Breast epithelium (tissue), 4 donors: ENCODE measurements at regions not wholly inside any gene's neighbourhood (a gene's known extent, or its start where the extent isn't known, plus 50 kb on each side); places are given as distances from the start of the nearest gene placed in this dataset.
"Not testable (repeated sequence)": the region's sequence is repeated elsewhere in the genome, so short reads cannot be mapped to it uniquely, and the experiment has no call there.

Experiments used
- DNase-seq, 2 donors: peaks; one replicate each; pipeline ENCODE4 v3.0.0-alpha.2; 2019; ENCODE audit warnings: low spot score in 2 of 2
- H3K27ac ChIP-seq, 2 donors: fragments of 200-600 bp; sonication (generic) in 1 of 2; one replicate each; pipeline ENCODE4 v1.5.1; 2016 to 2019; ENCODE audit warnings: mild to moderate bottlenecking in 1 of 2
- H3K27me3 ChIP-seq, 2 donors: fragments of 200-600 bp; sonication (generic) in 1 of 2; one replicate each; pipeline versions ENCODE4 v1.5.1 to v1.6.0; 2017 to 2019; ENCODE audit warnings: control low read depth in 1 of 2, mild to moderate bottlenecking in 1 of 2
- H3K36me3 ChIP-seq: fragments of 200-600 bp; one replicate; pipeline ENCODE4 v1.5.1; 2019
- H3K4me1 ChIP-seq, 2 donors: fragments of 200-600 bp; sonication (generic); one replicate each; pipeline ENCODE4 v1.5.1; 2016 to 2019; ENCODE audit warnings: control low read depth in 1 of 2
- H3K4me3 ChIP-seq, 3 donors: fragments of 200-600 bp; sonication (generic); 1 replicate in 2 of 3; 2 replicates in 1 of 3; pipeline ENCODE4 v1.5.1; 2016 to 2019; ENCODE audit warnings: mild to moderate bottlenecking in 3 of 3, moderate library complexity in 2 of 3
- H3K9me3 ChIP-seq, 2 donors: fragments of 200-600 bp; sonication (generic) in 1 of 2; one replicate each; pipeline ENCODE4 v1.5.1; 2016 to 2019; ENCODE audit warnings: control low read depth in 1 of 2
- CTCF ChIP-seq, 3 donors: fragments of 450-650 bp; IDR thresholded peaks; one replicate each; pipeline ENCODE4 v1.5.1; 2016 to 2017; ENCODE audit warnings: antibody characterized with exemption in 3 of 3, mild to moderate bottlenecking in 3 of 3, moderate library complexity in 3 of 3
- POLR2A ChIP-seq: fragments of 450-650 bp; IDR thresholded peaks from one replicate; pipeline ENCODE4 v1.6.1; 2016; ENCODE audit warnings: antibody characterized with exemption, mild to moderate bottlenecking, moderate library complexity
- POLR2AphosphoS5 ChIP-seq, 3 donors: sonication (generic); formaldehyde crosslinking; IDR thresholded peaks; one replicate each; pipeline ENCODE4 v1.6.1; 2017; ENCODE audit warnings: antibody characterized with exemption in 3 of 3
- intact Hi-C: fragments of 100-400 bp; cut with DNase I; formaldehyde crosslinking; loops from one replicate; pipeline ENCODE4 v1.15.1; 2023; ENCODE audit warnings: low total_unique reads

- DNase-seq = no peak
- intact Hi-C loops = no loop called here
- no peaks in the 10 kb centered on the region for H3K36me3 ChIP-seq
- no peak for TF ChIP-seq POLR2AphosphoS5 (IDR thresholded peaks at IDR 0.05)
- no peak for TF ChIP-seq CTCF (IDR thresholded peaks at IDR 0.05)
- no peak for TF ChIP-seq POLR2A
- no peak overlapping the region for H3K27ac ChIP-seq
- H3K4me1 ChIP-seq = no peaks in the 10 kb centered on the region
- peaks cover 9 to 73% of the 10 kb centered on the region in 2 donors for H3K9me3 ChIP-seq
- no peaks in the 10 kb centered on the region for H3K27me3 ChIP-seq
- no peak overlapping the region for H3K4me3 ChIP-seq
Observed at GRCh38 chr16:34078691-34079090, 619.3 kb downstream of the TP53TG3F start.

GRCh38 chr16:34085038-34085437, 625.6 kb downstream of the TP53TG3F start:
- H3K9me3 ChIP-seq = peaks cover 17 to 92% of the 10 kb centered on the region in 2 donors
- DNase-seq, intact Hi-C loops: not testable (repeated sequence)

GRCh38 chr16:34095006-34095405, 635.6 kb downstream of the TP53TG3F start:
- intact Hi-C loops, DNase-seq, H3K4me1 ChIP-seq, H3K36me3 ChIP-seq, H3K27ac ChIP-seq, H3K4me3 ChIP-seq, H3K27me3 ChIP-seq: not testable (repeated sequence)
- H3K9me3 ChIP-seq = peaks cover 26 to 86% of the 10 kb centered on the region in 2 donors

More at GRCh38 chr16:34085038-34085437, 625.6 kb downstream of the TP53TG3F start:
- not testable (repeated sequence) for H3K36me3 ChIP-seq, H3K4me1 ChIP-seq, H3K4me3 ChIP-seq, H3K27ac ChIP-seq, H3K27me3 ChIP-seq

- DNase-seq, H3K27me3 ChIP-seq, intact Hi-C loops, H3K36me3 ChIP-seq, H3K4me3 ChIP-seq, H3K4me1 ChIP-seq, H3K27ac ChIP-seq: not testable (repeated sequence)
- peaks cover 26 to 70% of the 10 kb centered on the region in 2 donors for H3K9me3 ChIP-seq
Observed at GRCh38 chr16:34096911-34097310, 637.5 kb downstream of the TP53TG3F start.

- DNase-seq, intact Hi-C loops, H3K27ac ChIP-seq, H3K27me3 ChIP-seq, H3K4me1 ChIP-seq, H3K36me3 ChIP-seq, H3K4me3 ChIP-seq: not testable (repeated sequence)
- peaks cover 26 to 66% of the 10 kb centered on the region in 2 donors for H3K9me3 ChIP-seq
Observed at GRCh38 chr16:34097326-34097725, 637.9 kb downstream of the TP53TG3F start.

- H3K27me3 ChIP-seq, DNase-seq, intact Hi-C loops, H3K4me1 ChIP-seq, H3K36me3 ChIP-seq, H3K27ac ChIP-seq, H3K4me3 ChIP-seq: not testable (repeated sequence)
- peaks cover 26 to 59% of the 10 kb centered on the region in 2 donors for H3K9me3 ChIP-seq
Observed at GRCh38 chr16:34098033-34098432, 638.6 kb downstream of the TP53TG3F start.

GRCh38 chr16:34099028-34099427, 639.6 kb downstream of the TP53TG3F start:
- H3K27me3 ChIP-seq, H3K4me1 ChIP-seq, H3K27ac ChIP-seq, H3K4me3 ChIP-seq, H3K36me3 ChIP-seq, DNase-seq, intact Hi-C loops: not testable (repeated sequence)
- peaks cover 26 to 50% of the 10 kb centered on the region in 2 donors for H3K9me3 ChIP-seq
